Keratinocyte (primary cell): ENCODE measurements at regions not wholly inside any gene's neighbourhood (a gene's known extent, or its start where the extent isn't known, plus 50 kb on each side); places are given as distances from the start of the nearest gene placed in this dataset.

ENCODE experiments used
- DNase-seq: peaks from one replicate; pipeline ENCODE4 v3.0.0-alpha.2; 2011; ENCODE audit warnings: low read depth, missing footprints, low spot score
- FAIRE-seq: peaks from 2 replicates; lab custom pipeline; 2011; peaks lifted over from hg19 to GRCh38; lab: Jason Lieb, UNC
- H2AFZ ChIP-seq: 2 replicates; pipeline ENCODE4 v1.6.0; 2012; ENCODE audit warnings: low read length, control low read depth, inconsistent platforms; ENCODE audit not compliant: control insufficient read depth
- H3K27ac ChIP-seq: 2 replicates; pipeline ENCODE4 v1.5.1; 2011; ENCODE audit warnings: low read length; ENCODE audit not compliant: control insufficient read depth, insufficient read depth
- H3K27me3 ChIP-seq: 3 replicates; pipeline ENCODE4 v1.6.0; 2011; ENCODE audit warnings: low read length; ENCODE audit not compliant: control insufficient read depth, insufficient read depth; ENCODE audit errors: extremely low read depth
- H3K36me3 ChIP-seq, 2 experiments: 2 replicates in 1 of 2; 3 replicates in 1 of 2; pipeline ENCODE4 v1.5.1; 2011; ENCODE audit warnings: low read length in 2 of 2, mild to moderate bottlenecking in 1 of 2; ENCODE audit not compliant: control insufficient read depth in 2 of 2, insufficient read depth in 2 of 2; ENCODE audit errors: extremely low read depth in 1 of 2
- H3K4me1 ChIP-seq: 3 replicates; pipeline ENCODE4 v1.5.1; 2011; ENCODE audit warnings: low read length; ENCODE audit not compliant: control insufficient read depth, insufficient read depth; ENCODE audit errors: extremely low read depth
- H3K4me2 ChIP-seq: 3 replicates; pipeline ENCODE4 v1.6.0; 2011; ENCODE audit warnings: low read depth, low read length; ENCODE audit not compliant: control insufficient read depth, insufficient read depth; ENCODE audit errors: extremely low read depth
- H3K4me3 ChIP-seq, 3 experiments: fragments of 200-600 bp in 1 of 3; sonication (generic) in 1 of 3; 2 replicates in 2 of 3; 3 replicates in 1 of 3; pipeline ENCODE4 v1.5.1; 2011 to 2016; ENCODE audit warnings: low read length in 3 of 3, mild to moderate bottlenecking in 3 of 3, control low read depth in 2 of 3, inconsistent platforms in 1 of 3, low read depth in 1 of 3, mixed read lengths in 1 of 3, mixed run types in 1 of 3, moderate library complexity in 1 of 3; ENCODE audit not compliant: control insufficient read depth in 2 of 3, insufficient read depth in 2 of 3; ENCODE audit errors: extremely low read depth in 1 of 3
- H3K79me2 ChIP-seq: 2 replicates; pipeline ENCODE4 v1.6.0; 2012; ENCODE audit warnings: low read length; ENCODE audit not compliant: control insufficient read depth, insufficient read depth
- H3K9ac ChIP-seq: 3 replicates; pipeline ENCODE4 v1.6.0; 2011; ENCODE audit warnings: low read length; ENCODE audit not compliant: control insufficient read depth, insufficient read depth; ENCODE audit errors: extremely low read depth
- H3K9me1 ChIP-seq: 3 replicates; pipeline ENCODE4 v1.6.0; 2011; ENCODE audit warnings: low read length; ENCODE audit not compliant: control insufficient read depth, insufficient read depth; ENCODE audit errors: extremely low read depth
- H3K9me3 ChIP-seq: 2 replicates; pipeline ENCODE4 v1.5.1; 2012; ENCODE audit warnings: low read depth, low read length; ENCODE audit not compliant: control insufficient read depth
- H4K20me1 ChIP-seq: 3 replicates; pipeline ENCODE4 v1.6.0; 2011; ENCODE audit warnings: low read length; ENCODE audit not compliant: control insufficient read depth, insufficient read depth; ENCODE audit errors: extremely low read depth
- EZH2 ChIP-seq: IDR thresholded peaks from one replicate; pipeline ENCODE4 v1.6.1; 2012; ENCODE audit warnings: inconsistent platforms, mild to moderate bottlenecking, low read length, moderate library complexity
- dilution Hi-C: fragments of 300-500 bp; cut with MboI; formaldehyde crosslinking; loops from one replicate; pipeline ENCODE4 v1.7.0; 2020; ENCODE audit warnings: low sequenced_read_pairs; ENCODE audit not compliant: extremely low pct_ligation_motif_present
- TF ChIP-seq, protein P1 (sequence below), 3 experiments: IDR thresholded peaks in 1 of 3; conservative IDR thresholded peaks in 1 of 3; optimal IDR thresholded peaks in 1 of 3; 2 replicates in 2 of 3; 3 replicates in 1 of 3; pipeline versions ENCODE3 to v1.5.1; 2011; ENCODE audit warnings: low read length in 3 of 3, mild to moderate bottlenecking in 3 of 3, moderate library complexity in 2 of 3, control low read depth in 1 of 3, inconsistent platforms in 1 of 3; ENCODE audit not compliant: insufficient read depth in 2 of 3; ENCODE audit errors: extremely low read depth in 1 of 3

DNA sequence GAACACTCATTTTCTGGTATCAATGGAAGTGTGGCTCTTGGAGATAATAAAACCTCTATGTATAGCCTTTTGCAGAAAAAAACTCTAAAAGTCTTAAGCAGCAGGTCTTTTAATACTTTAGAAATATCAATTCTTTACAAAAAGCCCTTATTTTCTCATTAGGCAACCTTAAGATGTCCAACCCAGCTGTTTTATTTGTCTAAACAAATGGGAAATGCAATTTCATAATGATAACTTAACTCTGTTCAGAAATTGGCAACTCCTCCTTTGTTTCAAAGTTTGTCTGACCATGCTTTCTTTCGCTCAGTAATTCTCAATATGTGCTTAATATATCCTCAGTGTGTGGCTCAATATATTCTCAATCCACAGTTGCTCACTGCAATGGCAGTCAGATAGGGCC, 196.5 kb upstream of the VEGFC start:
- Histone ChIP-seq H3K4me1 (peaks cover 15% of the 10 kb centered on the region), H3K27me3 (no peaks in the 10 kb centered on the region), H3K79me2 (peaks cover 75% of the 10 kb centered on the region), H3K36me3 (peaks cover 0 to 5% of the 10 kb centered on the region in 2 experiments), H3K9me3 (peaks cover 3% of the 10 kb centered on the region), H3K27ac (peak overlapping the region; percentile 66), H3K4me2 (no peak overlapping the region), H4K20me1 (no peaks in the 10 kb centered on the region), H2AFZ (peak overlapping the region; percentile 3), H3K4me3 (no peak overlapping the region), H3K9ac (no peak overlapping the region), H3K9me1 (no peaks in the 10 kb centered on the region)
- DNase-seq (no peak), FAIRE-seq (peak; percentile 66)
- dilution Hi-C loops: no loop called here
- TF ChIP-seq EZH2: no peak
- TF ChIP-seq, protein P1, sequence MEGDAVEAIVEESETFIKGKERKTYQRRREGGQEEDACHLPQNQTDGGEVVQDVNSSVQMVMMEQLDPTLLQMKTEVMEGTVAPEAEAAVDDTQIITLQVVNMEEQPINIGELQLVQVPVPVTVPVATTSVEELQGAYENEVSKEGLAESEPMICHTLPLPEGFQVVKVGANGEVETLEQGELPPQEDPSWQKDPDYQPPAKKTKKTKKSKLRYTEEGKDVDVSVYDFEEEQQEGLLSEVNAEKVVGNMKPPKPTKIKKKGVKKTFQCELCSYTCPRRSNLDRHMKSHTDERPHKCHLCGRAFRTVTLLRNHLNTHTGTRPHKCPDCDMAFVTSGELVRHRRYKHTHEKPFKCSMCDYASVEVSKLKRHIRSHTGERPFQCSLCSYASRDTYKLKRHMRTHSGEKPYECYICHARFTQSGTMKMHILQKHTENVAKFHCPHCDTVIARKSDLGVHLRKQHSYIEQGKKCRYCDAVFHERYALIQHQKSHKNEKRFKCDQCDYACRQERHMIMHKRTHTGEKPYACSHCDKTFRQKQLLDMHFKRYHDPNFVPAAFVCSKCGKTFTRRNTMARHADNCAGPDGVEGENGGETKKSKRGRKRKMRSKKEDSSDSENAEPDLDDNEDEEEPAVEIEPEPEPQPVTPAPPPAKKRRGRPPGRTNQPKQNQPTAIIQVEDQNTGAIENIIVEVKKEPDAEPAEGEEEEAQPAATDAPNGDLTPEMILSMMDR (optimal IDR thresholded peaks at IDR 0.05 in 1 of 3, IDR thresholded peaks at IDR 0.05 in 1 of 3, conservative IDR thresholded peaks at IDR 0.05 in 1 of 3; ENCODE audit: extremely low read depth in 1 of 3, insufficient read depth in 2 of 3, low read length in 3 of 3): no peak

DNA sequence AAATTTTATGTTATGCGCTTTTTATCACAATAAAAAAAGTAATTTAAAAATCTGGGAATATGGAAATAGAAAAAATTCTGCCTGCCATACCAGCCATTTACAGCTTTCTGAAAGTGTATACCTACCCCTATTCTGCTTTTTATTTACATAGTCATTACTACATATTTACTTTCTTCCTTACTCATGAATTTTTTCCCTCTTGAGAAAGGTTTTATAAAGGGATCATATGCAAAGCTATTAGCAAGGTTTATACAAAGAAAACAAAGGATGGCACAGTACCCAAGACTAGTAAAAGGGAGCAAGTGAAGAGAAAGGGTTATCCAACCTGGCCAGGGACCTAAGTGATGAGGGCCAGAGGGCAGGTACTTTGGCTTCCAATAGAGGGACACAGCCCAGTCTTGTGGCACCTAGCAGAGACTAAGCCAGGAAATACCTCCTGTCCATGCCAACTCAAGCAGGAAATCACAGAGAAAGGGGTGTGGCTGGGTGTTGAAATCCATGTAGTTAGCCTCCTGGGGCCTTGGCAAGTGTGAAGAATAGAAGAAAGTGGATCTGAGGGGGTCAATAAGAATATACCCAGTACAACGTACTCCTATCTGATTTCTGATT, 207.3 kb upstream of the VEGFC start:
- Histone ChIP-seq H3K9ac (no peak overlapping the region), H3K9me1 (peaks cover 2% of the 10 kb centered on the region), H4K20me1 (no peaks in the 10 kb centered on the region), H2AFZ (no peak overlapping the region), H3K4me3 (no peak overlapping the region), H3K79me2 (peaks cover 72% of the 10 kb centered on the region), H3K9me3 (peaks cover 1% of the 10 kb centered on the region), H3K4me2 (no peak overlapping the region), H3K27me3 (no peaks in the 10 kb centered on the region), H3K36me3 (peaks cover 3 to 4% of the 10 kb centered on the region in 2 experiments), H3K4me1 (peaks cover 28% of the 10 kb centered on the region), H3K27ac (peak overlapping the region; percentile 27)
- TF ChIP-seq, protein P1 (optimal IDR thresholded peaks at IDR 0.05 in 1 of 3, IDR thresholded peaks at IDR 0.05 in 1 of 3, conservative IDR thresholded peaks at IDR 0.05 in 1 of 3; ENCODE audit: extremely low read depth in 1 of 3, insufficient read depth in 2 of 3, low read length in 3 of 3): no peak
- no peak for TF ChIP-seq EZH2
- dilution Hi-C loops: no loop called here
- FAIRE-seq (peak; percentile 78), DNase-seq (no peak)
